Stimulated activated CD4-positive, alpha-beta T cell treated with anti-CD3 and anti-CD28 coated beads, Interleukin-12 subunit alpha, Interleukin-12 subunit beta, amount 100 ng/mL, for 4 hours (primary cell): ENCODE measurements at regions not wholly inside any gene's neighbourhood (a gene's known extent, or its start where the extent isn't known, plus 50 kb on each side); places are given as distances from the start of the nearest gene placed in this dataset.
"Not testable (repeated sequence)": the region's sequence is repeated elsewhere in the genome, so short reads cannot be mapped to it uniquely, and the experiment has no call there.

Experiments used
- DNase-seq: peaks from one replicate; pipeline ENCODE4 v3.0.0-alpha.2; 2020

GRCh38 chr17:33579740-33580139, 286.6 kb upstream of the ASIC2 start:
- not testable (repeated sequence) for DNase-seq

- no peak for DNase-seq
These were observed 287.1 kb upstream of the ASIC2 start for GRCh38 chr17:33580215-33580614.

GRCh38 chr17:33582661-33583060, 289.6 kb upstream of the ASIC2 start:
- DNase-seq, result no peak

- DNase-seq, result no peak
These were observed 290.7 kb upstream of the ASIC2 start for GRCh38 chr17:33583518-33584417.

GRCh38 chr17:33593991-33594390, 300.9 kb upstream of the ASIC2 start:
- no peak for DNase-seq

- DNase-seq, result no peak
These were observed 302.7 kb upstream of the ASIC2 start for GRCh38 chr17:33595828-33596227.

GRCh38 chr17:33596899-33597298, 303.8 kb upstream of the ASIC2 start:
- no peak for DNase-seq

GRCh38 chr17:33598797-33599196, 305.7 kb upstream of the ASIC2 start:
- no peak for DNase-seq

- no peak for DNase-seq
These were observed 309.9 kb upstream of the ASIC2 start for GRCh38 chr17:33602981-33603380.

GRCh38 chr17:33603789-33604188, 310.7 kb upstream of the ASIC2 start:
- DNase-seq, result no peak

- no peak for DNase-seq
These were observed 318.4 kb upstream of the ASIC2 start for GRCh38 chr17:33611532-33611931.

GRCh38 chr17:33615861-33616260, 322.8 kb upstream of the ASIC2 start:
- no peak for DNase-seq

- no peak for DNase-seq
These were observed 330.7 kb upstream of the ASIC2 start for GRCh38 chr17:33623841-33624240.

GRCh38 chr17:33628500-33629346, 335.6 kb upstream of the ASIC2 start:
- no peak for DNase-seq

GRCh38 chr17:33633446-33633845, 340.4 kb upstream of the ASIC2 start:
- no peak for DNase-seq

- no peak for DNase-seq
These were observed 344.4 kb upstream of the ASIC2 start for GRCh38 chr17:33637534-33637933.

GRCh38 chr17:33639103-33639880, 346.2 kb upstream of the ASIC2 start:
- DNase-seq, result no peak

- no peak for DNase-seq
These were observed 347.5 kb upstream of the ASIC2 start for GRCh38 chr17:33640629-33641028.

GRCh38 chr17:33642002-33642401, 348.9 kb upstream of the ASIC2 start:
- DNase-seq, result no peak

GRCh38 chr17:33647956-33648355, 354.9 kb upstream of the ASIC2 start:
- no peak for DNase-seq

GRCh38 chr17:33650304-33650703, 357.2 kb upstream of the ASIC2 start:
- DNase-seq, result no peak

GRCh38 chr17:33651686-33652085, 358.6 kb upstream of the ASIC2 start:
- no peak for DNase-seq

- no peak for DNase-seq
These were observed 359.8 kb upstream of the ASIC2 start for GRCh38 chr17:33652731-33653398.
